ENCODE measurements at regions not wholly inside any gene's neighbourhood (a gene's known extent, or its start where the extent isn't known, plus 50 kb on each side); places are given as distances from the start of the nearest gene placed in this dataset.

DNA sequence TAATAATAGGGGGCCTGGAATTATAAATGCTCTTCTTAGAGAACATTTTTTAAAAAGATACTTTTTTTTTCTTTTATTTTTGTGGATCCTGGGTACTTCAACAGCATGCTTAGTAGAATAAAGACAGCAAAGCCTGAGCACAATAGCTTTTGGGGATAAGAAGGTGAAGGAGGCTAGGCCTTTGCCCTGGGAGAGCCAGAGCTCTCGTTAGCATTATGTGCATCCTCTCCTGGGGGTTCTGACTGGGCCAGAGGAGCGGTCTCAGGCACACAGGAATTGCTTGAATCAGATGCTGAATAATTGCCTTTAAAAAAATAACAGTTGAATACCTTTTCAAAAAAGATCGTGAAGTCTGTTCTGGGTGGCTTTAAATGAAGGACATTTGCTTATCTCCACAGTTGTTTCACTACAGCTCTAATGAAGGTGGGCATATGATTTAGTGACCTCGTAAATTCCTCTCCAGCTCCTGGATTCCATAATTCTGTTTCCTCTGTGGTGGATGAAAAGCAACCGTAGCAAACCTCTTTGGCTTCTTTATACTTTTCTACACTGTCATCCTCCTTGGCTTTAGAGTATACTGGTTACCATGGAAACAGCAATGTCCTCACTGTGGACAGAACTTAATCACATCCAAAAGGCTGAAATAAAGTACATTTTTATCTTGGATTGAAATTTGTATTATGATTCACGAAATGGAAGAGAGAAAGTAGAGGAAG lies 133.8 kb downstream of the MAIP1 start:
- TF ChIP-seq, protein P1, sequence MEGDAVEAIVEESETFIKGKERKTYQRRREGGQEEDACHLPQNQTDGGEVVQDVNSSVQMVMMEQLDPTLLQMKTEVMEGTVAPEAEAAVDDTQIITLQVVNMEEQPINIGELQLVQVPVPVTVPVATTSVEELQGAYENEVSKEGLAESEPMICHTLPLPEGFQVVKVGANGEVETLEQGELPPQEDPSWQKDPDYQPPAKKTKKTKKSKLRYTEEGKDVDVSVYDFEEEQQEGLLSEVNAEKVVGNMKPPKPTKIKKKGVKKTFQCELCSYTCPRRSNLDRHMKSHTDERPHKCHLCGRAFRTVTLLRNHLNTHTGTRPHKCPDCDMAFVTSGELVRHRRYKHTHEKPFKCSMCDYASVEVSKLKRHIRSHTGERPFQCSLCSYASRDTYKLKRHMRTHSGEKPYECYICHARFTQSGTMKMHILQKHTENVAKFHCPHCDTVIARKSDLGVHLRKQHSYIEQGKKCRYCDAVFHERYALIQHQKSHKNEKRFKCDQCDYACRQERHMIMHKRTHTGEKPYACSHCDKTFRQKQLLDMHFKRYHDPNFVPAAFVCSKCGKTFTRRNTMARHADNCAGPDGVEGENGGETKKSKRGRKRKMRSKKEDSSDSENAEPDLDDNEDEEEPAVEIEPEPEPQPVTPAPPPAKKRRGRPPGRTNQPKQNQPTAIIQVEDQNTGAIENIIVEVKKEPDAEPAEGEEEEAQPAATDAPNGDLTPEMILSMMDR (IDR thresholded peaks at IDR 0.05), result no peak
- no peak for TF ChIP-seq ZFX (IDR thresholded peaks at IDR 0.05; ENCODE audit: borderline replicate concordance)
